HG03575 (cell line): ENCODE measurements at regions not wholly inside any gene's neighbourhood (a gene's known extent, or its start where the extent isn't known, plus 50 kb on each side); places are given as distances from the start of the nearest gene placed in this dataset.

Experiments
- ATAC-seq: cut with Tn5 transposase; IDR thresholded peaks from one replicate; pipeline ENCODE4 v1.9.1; 2021; ENCODE audit not compliant: unreplicated experiment, insufficient number of reproducible peaks, low FRiP score; ENCODE audit errors: extremely low read depth

- ATAC-seq, result no peak
Observed at GRCh38 chr7:16326106-16326505, 95.2 kb downstream of the CRPPA start.

DNA sequence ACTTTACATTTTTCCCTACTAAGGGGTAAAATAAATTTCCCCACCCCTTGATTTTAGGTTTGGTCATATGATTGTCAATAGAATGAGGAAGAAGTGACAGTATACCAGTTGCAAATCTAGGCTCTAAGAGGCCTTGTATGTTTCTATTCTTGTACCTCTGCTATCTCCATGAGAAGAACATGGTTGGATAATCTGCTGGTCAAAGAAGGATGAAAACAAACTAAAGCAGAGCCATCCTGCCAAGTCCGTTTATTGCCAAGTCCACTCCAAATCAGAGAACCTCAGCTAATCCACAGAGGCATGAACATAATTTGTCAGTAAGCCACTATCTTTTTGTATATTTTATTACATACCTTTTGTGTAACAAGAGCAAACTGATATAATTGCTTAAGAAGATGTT, 98.0 kb downstream of the CRPPA start:
- no peak for ATAC-seq

GRCh38 chr7:16320099-16320660, 101.2 kb downstream of the CRPPA start:
- no peak for ATAC-seq

- ATAC-seq, result no peak
Observed at GRCh38 chr7:16318989-16319915, 102.1 kb downstream of the CRPPA start.

GRCh38 chr7:16318463-16318862, 102.9 kb downstream of the CRPPA start:
- ATAC-seq, result no peak

GRCh38 chr7:16317406-16317805, 103.9 kb downstream of the CRPPA start:
- ATAC-seq, result no peak

DNA sequence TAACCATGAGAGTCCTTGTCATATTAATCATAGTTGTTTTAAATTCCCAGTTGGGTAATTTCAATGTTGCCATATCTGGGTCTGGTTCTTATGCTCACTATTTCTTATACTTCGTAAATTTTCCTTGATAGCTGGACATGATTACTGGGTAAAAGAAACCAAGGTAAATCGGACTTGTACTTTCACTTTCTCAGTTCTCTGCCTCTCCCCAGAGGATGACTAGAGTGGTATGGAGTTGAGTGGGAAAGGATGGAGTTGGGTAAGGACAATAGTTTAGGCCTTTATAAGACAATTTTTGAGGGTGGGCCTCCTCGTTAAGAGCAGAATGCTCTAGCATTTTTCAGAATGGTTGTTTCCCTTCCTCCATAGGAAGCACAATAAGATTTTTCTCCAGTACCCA, 106.1 kb downstream of the CRPPA start:
- no peak for ATAC-seq

DNA sequence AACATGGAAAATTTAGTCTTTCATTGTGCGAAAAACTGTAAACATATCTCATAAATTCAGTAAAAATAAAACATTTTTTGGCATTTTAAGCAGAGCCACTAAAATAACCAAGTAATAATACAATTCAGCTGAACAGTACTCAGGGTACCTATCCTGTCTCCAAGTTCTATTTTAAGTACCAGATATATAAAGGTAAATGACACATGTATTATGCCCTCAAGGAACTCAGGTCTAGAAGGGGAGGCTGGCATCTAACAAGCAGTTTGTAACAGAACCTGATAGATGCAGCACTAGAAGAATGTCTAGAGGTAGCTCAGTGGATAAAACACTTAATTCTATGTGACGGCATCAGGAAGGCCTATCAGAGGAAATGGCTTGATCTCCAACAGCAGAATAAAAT, 112.2 kb downstream of the CRPPA start:
- no peak for ATAC-seq

- no peak for ATAC-seq
Observed at GRCh38 chr7:16301291-16301690, 120.0 kb downstream of the CRPPA start.

- no peak for ATAC-seq
Observed at GRCh38 chr7:16300361-16300895, 120.9 kb downstream of the CRPPA start.

- no peak for ATAC-seq
Observed at GRCh38 chr7:16299853-16300252, 121.5 kb downstream of the CRPPA start.

DNA sequence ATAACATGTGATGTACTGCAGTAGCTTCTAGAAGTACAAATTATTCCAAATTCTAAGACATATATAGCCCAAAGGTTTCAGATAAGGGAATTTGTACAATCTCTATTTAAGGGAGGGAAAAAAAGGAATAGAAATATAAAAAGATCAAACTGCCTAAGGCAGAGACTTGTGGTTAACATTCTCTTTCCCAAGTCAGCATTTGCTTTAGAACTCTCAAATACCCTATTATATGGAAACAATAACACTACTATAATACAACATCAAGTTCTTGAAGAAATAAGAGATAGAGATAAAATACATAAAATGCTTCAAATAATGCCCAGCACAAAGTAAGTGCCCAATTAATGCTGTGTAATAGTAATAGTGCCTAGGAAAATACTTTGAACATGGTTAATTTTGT, 123.1 kb downstream of the CRPPA start:
- no peak for ATAC-seq

DNA sequence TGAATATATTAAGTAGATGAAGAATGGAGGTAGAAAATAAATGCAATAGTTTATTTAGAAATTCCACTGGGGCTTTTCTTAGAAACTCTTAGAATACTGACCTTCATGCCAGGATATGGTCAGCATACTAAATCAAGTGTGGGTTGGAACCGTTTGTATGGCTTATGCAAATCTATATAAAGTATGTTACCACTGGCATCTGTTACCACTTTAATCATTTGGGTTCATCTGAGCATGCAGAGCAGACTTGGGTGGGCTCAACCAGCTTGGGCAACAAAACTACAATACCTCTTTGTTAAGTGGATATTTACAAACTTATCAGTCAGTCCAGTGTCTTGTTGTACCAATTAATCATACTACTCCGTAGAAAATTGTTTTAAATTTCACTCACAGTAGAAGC, 125.8 kb downstream of the CRPPA start:
- ATAC-seq, result no peak

GRCh38 chr7:16293669-16294425, 127.5 kb downstream of the CRPPA start:
- ATAC-seq, result no peak

DNA sequence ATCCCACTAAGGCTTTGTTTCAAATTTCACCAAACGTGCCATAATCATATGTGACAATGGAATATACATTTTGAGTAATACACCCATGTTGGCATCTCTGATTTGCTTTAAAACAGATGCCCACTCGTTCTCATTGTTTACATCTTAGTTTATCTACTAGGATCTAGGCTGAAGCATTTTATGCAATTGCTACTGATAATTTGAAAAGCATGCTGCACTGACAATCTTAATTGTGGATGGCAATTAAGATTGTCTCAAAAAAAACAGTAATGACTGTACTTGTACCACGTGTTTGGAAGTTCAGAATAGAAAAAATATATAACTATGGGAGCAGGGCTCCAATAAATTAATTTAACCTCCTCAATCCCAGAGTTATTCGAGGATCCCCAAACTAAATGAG, 136.8 kb downstream of the CRPPA start:
- ATAC-seq, result no peak

DNA sequence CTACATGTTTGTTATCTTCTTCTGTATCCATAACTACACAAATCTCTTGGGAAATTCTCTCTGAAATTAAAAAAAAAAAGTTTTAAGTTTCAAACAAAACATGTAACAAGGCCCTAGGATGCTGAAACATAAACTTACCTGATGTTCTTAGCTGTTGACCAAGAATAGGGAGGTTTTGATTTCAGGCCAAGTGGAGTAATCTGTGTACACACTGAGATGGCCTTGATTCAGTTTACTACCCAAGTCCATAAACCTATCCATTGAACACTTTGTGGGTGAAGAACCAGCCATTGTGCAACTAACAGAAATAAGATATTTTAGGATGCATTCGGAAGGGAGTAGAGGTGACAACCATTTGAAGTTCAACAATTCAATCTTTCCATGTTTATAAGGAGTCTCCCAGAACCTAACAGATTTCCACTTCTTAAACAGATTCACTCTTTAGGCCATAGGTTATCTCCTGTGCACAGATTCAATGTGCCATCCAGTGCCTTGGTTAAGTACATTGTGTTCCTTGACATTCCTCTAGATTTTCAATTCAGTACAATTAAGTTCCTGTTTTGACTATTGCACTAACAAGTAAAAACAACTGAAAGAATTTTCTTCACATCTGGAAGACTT, 143.1 kb downstream of the CRPPA start:
- ATAC-seq, result no peak

- ATAC-seq, result no peak
Observed at GRCh38 chr7:16271990-16272665, 149.2 kb downstream of the CRPPA start.

GRCh38 chr7:16271355-16271915, 149.9 kb downstream of the CRPPA start:
- ATAC-seq, result no peak
